ENCODE measurements at regions not wholly inside any gene's neighbourhood (a gene's known extent, or its start where the extent isn't known, plus 50 kb on each side); places are given as distances from the start of the nearest gene placed in this dataset.

GRCh38 chr3:66165660-66166059 is 55.1 kb upstream of the SLC25A26 start:
- no peak for DNase-seq (ENCODE audit: low spot score)
- TF ChIP-seq, protein P1, sequence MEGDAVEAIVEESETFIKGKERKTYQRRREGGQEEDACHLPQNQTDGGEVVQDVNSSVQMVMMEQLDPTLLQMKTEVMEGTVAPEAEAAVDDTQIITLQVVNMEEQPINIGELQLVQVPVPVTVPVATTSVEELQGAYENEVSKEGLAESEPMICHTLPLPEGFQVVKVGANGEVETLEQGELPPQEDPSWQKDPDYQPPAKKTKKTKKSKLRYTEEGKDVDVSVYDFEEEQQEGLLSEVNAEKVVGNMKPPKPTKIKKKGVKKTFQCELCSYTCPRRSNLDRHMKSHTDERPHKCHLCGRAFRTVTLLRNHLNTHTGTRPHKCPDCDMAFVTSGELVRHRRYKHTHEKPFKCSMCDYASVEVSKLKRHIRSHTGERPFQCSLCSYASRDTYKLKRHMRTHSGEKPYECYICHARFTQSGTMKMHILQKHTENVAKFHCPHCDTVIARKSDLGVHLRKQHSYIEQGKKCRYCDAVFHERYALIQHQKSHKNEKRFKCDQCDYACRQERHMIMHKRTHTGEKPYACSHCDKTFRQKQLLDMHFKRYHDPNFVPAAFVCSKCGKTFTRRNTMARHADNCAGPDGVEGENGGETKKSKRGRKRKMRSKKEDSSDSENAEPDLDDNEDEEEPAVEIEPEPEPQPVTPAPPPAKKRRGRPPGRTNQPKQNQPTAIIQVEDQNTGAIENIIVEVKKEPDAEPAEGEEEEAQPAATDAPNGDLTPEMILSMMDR (IDR thresholded peaks at IDR 0.05; ENCODE audit: extremely low read depth, missing control alignments) = no peak

GRCh38 chr3:66164155-66164554 is 56.6 kb upstream of the SLC25A26 start:
- TF ChIP-seq, protein P1 (IDR thresholded peaks at IDR 0.05; ENCODE audit: extremely low read depth, missing control alignments) = no peak
- DNase-seq (ENCODE audit: low spot score) = no peak

DNA sequence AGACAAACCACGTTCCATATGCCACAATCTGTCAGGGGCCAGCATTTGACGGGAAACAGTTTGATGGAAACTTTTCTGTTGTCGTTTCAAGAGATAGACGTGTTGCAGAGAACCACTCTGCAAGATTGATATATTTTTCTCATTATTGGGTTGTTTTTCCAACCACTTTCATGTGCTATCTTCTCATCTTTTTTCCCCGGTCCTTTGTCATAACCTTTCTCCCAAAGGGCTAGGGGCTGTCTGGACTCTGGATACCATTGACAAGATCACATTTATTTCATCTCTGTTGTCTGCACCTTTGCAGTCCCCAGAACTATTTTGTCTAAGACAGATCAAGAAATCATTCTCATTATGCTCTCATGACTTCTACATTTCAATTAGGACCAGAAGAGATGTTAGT is 57.6 kb upstream of the SLC25A26 start:
- no peak for DNase-seq (ENCODE audit: low spot score)

DNA sequence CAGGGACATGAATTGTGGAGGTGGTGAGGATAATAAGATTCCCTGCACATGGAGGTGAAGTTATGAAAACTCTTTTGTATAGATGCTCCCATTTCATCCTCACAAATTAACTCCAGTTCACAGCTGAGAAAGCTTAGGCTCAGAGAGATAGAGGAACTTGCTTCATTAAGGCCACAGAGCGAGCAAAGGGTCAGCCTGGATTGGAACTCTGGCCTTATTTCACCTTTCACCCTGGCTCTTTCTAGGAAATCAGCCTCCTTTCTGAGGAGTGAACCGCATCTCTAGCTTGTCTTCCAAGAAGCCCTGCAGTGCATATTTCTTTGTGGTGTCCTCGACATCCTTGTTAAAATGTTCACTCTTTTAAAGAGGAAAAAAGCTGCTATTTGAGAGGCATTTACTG is 58.0 kb upstream of the SLC25A26 start:
- TF ChIP-seq, protein P1 (IDR thresholded peaks at IDR 0.05; ENCODE audit: extremely low read depth, missing control alignments) = no peak
- DNase-seq (ENCODE audit: low spot score) = no peak

More for the DNA sequence above, 57.6 kb upstream of the SLC25A26 start:
- TF ChIP-seq, protein P1 (IDR thresholded peaks at IDR 0.05; ENCODE audit: extremely low read depth, missing control alignments) = no peak

DNA sequence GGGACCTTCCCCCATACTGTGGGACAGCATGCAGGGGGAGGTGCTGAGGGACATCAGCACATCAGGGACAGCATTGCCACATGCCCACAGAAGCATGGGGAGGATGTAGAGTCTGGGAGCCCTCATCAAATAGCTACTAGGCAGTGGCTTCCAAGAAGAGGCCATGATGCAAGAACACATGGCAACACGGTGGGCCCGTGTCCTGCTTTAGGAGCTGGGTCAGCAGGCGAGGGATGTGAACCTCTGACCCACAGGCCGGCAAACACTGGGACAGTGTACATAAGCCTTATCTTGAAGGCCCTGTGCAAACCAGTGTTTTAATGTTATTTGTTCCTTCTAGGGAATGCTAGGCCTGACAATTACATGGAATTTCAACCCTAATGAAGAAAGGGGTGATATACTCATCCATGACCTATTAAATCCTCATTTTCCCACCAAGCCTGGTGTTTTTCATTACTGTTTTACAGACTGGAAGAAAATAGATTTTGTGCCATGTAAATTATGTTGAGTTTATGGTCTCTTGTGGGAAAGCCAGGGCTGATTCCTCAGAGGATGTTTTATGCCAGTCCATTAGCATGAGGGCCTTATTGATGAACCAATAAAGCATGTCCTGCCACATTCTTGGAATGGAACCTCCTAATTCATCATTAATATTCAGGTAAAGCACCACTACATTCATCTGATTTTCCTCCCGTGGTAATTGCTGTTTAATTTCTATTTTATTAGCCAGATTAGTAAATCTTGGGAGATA is 61.7 kb upstream of the SLC25A26 start:
- no peak for DNase-seq (ENCODE audit: low spot score)
- TF ChIP-seq, protein P1 (IDR thresholded peaks at IDR 0.05; ENCODE audit: extremely low read depth, missing control alignments) = no peak

DNA sequence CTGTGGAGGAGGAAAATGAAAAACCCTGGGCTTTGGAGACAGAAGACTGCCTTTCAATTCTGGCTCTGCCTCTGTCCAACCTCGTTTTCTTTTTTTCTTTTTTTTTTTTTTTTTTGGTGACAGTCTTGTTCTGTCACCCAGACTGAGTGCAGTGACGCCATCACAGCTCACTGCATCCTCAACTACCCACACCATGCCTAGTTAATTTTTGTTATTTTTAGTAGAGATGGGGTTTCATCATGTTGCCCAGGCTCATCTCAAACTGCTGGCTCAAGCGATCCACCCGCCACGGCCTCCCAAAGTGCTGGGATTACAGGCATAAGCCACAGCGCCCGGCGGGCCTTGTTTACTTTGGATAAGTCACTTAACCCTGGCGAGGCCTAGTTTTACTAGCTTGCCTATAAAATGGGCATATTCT is 66.3 kb upstream of the SLC25A26 start:
- TF ChIP-seq, protein P1 (IDR thresholded peaks at IDR 0.05; ENCODE audit: extremely low read depth, missing control alignments) = no peak
- no peak for DNase-seq (ENCODE audit: low spot score)

GRCh38 chr3:66153481-66154443 is 67.0 kb upstream of the SLC25A26 start:
- TF ChIP-seq, protein P1 (IDR thresholded peaks at IDR 0.05; ENCODE audit: extremely low read depth, missing control alignments) = no peak
- DNase-seq (ENCODE audit: low spot score) = no peak

Data from GM20000 (cell line).